ENCODE measurements at regions not wholly inside any gene's neighbourhood (a gene's known extent, or its start where the extent isn't known, plus 50 kb on each side); places are given as distances from the start of the nearest gene placed in this dataset.

GRCh38 chr6:156449569-156449968 is 327.6 kb upstream of the ARID1B start:
- no peak for TF ChIP-seq CTCF (IDR thresholded peaks at IDR 0.05)
- no peak for TF ChIP-seq EZH2phosphoT487 (IDR thresholded peaks at IDR 0.05)
- no peak for TF ChIP-seq EZH2 (IDR thresholded peaks at IDR 0.05)

Data from neural progenitor cell (in vitro differentiated cells).